GM12864 (cell line): ENCODE measurements at regions not wholly inside any gene's neighbourhood (a gene's known extent, or its start where the extent isn't known, plus 50 kb on each side); places are given as distances from the start of the nearest gene placed in this dataset.

Experiments used
- DNase-seq: peaks from one replicate; pipeline ENCODE4 v3.0.0-alpha.2; 2011; ENCODE audit warnings: low read depth
- H3K4me3 ChIP-seq: 2 replicates; pipeline ENCODE4 v1.5.1; 2011; ENCODE audit warnings: mild to moderate bottlenecking, low read depth, low read length, control low read depth
- TF ChIP-seq, protein P1 (sequence below): IDR thresholded peaks from 2 replicates; pipeline ENCODE4 v1.5.1; 2011; ENCODE audit warnings: low read depth, mild to moderate bottlenecking, moderate library complexity, low read length, control low read depth, inconsistent platforms; ENCODE audit errors: missing control alignments

DNA sequence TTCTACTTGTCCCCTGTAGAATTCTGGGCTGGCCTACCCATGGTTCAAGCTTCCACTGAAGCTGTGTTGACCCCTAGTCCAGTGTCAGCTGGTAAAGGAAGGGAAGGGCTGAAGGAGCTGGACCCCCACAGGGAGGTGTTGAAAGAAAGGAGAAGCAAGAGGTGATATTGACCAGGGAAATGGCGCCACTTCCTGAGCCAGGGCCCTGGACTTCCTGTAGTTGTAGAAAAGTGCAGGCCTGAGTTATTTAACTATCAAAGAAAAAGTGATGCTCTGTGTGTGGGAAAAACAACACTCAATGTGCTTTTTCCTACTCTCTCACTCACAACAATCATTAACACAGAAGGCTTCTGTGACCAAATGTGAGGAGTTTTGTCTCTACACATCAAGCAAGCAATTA is 60.0 kb upstream of the IER3 start:
- TF ChIP-seq, protein P1, sequence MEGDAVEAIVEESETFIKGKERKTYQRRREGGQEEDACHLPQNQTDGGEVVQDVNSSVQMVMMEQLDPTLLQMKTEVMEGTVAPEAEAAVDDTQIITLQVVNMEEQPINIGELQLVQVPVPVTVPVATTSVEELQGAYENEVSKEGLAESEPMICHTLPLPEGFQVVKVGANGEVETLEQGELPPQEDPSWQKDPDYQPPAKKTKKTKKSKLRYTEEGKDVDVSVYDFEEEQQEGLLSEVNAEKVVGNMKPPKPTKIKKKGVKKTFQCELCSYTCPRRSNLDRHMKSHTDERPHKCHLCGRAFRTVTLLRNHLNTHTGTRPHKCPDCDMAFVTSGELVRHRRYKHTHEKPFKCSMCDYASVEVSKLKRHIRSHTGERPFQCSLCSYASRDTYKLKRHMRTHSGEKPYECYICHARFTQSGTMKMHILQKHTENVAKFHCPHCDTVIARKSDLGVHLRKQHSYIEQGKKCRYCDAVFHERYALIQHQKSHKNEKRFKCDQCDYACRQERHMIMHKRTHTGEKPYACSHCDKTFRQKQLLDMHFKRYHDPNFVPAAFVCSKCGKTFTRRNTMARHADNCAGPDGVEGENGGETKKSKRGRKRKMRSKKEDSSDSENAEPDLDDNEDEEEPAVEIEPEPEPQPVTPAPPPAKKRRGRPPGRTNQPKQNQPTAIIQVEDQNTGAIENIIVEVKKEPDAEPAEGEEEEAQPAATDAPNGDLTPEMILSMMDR, result no peak

DNA sequence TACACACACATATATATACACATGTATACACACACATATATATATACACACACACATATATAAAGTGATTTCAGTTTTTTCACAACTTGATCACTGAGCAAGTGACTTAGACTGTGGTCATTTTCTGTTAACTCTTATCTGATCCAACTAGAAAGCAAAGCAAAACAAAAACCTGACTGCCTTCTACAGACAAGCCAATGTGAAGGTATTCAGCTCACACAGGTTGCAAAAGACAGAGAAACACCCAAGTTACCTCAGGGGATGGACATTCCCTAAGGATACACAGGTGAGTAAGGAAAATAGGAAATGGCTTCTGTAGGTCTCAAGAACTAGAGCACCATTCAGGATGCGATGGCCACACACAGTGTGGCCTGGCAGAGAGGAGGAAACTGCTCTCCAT is 58.4 kb upstream of the IER3 start:
- no peak overlapping the region for H3K4me3 ChIP-seq
- TF ChIP-seq, protein P1, result no peak
- DNase-seq, result no peak

More for the DNA sequence above, 60.0 kb upstream of the IER3 start:
- H3K4me3 ChIP-seq, result no peak overlapping the region
- DNase-seq, result no peak

DNA sequence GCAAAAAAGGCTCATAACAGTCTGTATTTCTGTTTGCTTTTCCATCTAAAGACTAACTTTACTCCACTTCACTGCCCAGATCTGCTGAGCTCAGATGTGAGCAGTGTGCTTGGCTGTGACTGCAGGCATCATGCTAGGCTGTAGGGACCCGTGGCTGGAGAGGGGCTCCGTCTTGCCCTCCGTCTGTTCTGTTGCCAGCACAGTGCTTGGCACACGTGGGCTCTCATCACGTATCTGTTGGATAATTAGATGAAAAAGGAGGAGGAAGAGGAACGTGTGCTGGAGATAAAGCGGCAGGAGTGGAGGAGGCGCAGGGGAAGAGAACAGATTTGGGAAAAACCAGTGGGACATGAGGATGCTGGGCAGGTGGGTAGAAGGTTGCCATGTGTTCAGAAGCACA is 57.6 kb upstream of the IER3 start:
- TF ChIP-seq, protein P1, result no peak
- DNase-seq, result no peak

DNA sequence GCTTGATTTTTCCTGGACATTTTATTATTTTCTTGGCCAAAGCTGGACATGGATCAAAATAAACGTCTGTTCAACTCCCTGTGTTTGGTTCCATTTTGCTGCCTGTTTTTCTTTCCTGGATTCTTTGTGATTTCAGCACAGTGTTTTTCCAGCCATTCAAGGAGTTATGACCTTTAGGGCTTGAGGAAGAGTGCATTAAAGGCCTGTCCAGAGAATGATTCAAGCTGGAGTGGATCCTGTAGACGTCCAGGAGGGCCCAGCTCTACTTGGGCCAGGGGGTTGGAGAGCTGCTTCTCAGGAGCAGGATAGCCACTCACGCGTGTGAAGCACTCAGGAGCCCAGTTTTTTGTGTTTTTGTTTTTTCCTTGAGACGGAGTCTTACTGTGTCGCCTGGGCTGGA is 56.5 kb upstream of the IER3 start:
- DNase-seq, result no peak
- TF ChIP-seq, protein P1, result no peak

More for the DNA sequence above, 57.6 kb upstream of the IER3 start:
- H3K4me3 ChIP-seq, result no peak overlapping the region

DNA sequence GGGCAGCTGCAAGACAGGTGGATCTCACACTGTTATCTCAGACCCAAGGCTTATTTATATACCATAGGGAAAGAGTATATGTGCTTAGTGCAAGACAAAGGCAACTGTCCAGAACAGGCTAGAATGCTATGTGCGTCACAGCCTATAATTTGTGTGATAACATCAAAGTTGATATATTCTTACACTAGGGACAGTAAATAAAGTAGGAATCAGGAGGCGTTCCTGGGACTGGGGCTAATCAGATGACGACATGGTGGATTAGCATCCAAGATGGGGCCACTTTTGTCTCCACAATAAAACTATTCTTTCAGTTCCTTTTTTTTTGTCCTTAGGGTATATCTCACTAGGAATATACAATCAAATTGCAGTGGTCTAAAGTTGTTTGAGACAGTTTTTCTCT is 54.9 kb upstream of the IER3 start:
- H3K4me3 ChIP-seq, result no peak overlapping the region
- DNase-seq, result no peak
- TF ChIP-seq, protein P1, result no peak

More for the DNA sequence above, 56.5 kb upstream of the IER3 start:
- H3K4me3 ChIP-seq, result no peak overlapping the region

DNA sequence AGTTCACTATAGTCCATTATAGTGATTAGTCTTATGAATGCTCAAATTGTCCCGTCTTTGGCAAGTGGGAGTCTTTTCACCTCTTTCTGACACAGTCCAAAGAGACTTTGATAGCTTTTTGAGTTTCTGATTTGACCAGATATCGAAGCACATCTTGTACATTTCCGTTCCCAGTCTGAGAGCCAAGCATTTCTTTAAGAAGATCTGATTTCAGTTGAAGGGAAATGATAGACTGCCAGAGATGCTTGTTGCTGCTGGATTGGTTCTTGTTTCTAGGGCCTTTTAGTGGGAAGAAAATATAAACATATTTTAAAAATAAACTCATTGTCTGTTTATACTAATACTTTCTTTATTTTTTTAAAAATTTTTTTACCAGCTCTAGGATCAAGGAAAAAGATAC is 54.1 kb upstream of the IER3 start:
- TF ChIP-seq, protein P1, result no peak
- no peak for DNase-seq
- no peak overlapping the region for H3K4me3 ChIP-seq

DNA sequence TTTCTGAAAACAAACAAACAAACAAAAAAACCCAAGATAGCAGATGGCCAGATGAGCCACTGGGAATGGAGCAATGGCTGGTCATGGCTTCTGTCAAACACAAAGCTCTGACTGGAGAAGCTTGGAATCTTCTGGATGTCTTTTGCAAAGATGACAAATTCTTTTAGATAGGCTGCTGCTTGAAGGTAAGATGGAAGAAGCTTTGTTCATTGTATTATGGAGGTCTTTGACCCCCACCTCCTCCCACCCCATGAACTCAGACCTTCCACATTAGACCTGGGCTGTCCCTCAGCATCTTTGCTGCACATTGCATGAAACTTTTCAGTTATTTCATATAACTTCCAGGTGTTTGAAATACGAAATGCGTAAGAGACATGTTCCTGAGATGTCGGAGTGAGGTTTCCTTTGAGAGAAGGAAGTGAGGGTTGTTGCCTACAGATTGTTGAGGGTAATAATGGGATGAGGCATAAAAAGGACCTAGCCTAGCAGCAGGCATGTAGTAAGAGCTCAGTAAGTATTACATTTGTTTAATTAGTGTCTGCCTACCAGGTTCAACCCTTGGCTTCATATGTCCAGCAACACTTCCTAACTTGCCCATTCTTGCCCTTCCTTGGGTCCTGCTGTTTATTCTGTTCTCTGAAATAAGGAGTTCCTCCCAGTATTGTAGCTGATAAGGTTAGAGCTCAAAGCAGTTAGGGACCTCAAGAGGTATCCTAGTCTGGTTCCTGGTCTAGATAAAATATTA is 51.4 kb upstream of the IER3 start:
- TF ChIP-seq, protein P1, result no peak
- DNase-seq, result no peak
- no peak overlapping the region for H3K4me3 ChIP-seq
